ENCODE measurements at regions not wholly inside any gene's neighbourhood (a gene's known extent, or its start where the extent isn't known, plus 50 kb on each side); places are given as distances from the start of the nearest gene placed in this dataset.

GRCh38 chr15:70507772-70508371, 255.5 kb downstream of the UACA start:
- H3K27me3 Mint-ChIP-seq (ENCODE audit: unreplicated experiment) = peaks cover 8% of the 10 kb centered on the region
- H3K4me3 Mint-ChIP-seq (ENCODE audit: unreplicated experiment) = no peak overlapping the region
- no peak overlapping the region for H3K27ac Mint-ChIP-seq (ENCODE audit: unreplicated experiment)
- H3K4me1 Mint-ChIP-seq (ENCODE audit: low read depth, unreplicated experiment) = peaks cover 18% of the 10 kb centered on the region
- no peak for DNase-seq
- no peak for TF ChIP-seq CTCF (IDR thresholded peaks at IDR 0.05; ENCODE audit: partially characterized antibody, unreplicated experiment)
- H3K36me3 Mint-ChIP-seq (ENCODE audit: unreplicated experiment) = peaks cover 17% of the 10 kb centered on the region
- peaks cover 10% of the 10 kb centered on the region for H3K9me3 Mint-ChIP-seq (ENCODE audit: unreplicated experiment)

DNA sequence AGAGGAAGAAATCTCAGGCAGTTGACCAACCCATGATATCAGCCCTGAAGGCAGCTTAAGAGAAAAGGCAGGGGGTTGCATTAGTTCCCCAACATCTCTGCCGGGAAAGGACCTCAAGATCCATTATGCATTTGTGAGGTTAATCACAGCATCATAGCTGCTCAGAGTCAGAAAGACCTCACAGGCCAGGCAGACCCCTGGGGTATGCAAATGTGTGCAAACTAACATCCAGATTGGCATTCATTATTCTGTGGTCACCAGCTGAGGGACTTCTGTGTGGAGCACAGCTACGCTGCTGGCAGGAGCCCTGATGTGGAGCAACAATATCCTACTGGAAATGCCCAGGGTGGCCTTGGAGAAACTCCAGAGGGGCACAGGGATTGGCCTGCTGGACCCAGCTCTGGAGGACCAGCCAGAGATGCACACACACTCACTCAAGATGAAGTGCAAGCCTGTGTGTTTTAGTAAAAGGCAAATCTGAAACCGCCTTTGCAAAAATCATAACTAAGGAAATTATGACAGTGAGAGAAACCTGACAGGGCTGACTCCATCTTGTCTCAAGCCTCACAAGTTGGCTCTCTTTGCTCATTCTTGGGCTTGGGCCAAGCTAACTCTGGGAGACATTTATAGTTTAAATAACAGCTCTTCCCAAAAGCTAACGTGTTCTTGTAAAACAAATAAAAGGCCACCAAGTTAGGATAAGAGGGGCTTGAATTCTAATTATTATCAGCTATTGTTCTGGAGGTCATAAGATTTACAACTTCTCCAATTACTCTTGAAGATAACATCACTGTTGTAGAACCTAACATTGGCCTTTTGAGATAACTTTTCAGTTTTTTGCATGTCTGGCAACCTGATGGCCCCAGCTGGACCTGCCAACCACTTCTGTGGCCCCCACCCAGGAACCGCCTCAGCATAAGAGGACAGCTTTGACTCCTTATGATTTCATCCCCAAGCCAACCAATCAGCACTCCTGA, 257.1 kb downstream of the UACA start:
- Mint-ChIP-seq H3K4me1 (ENCODE audit: low read depth, unreplicated experiment) (peaks cover 22% of the 10 kb centered on the region), H3K4me3 (ENCODE audit: unreplicated experiment) (no peak overlapping the region), H3K27ac (ENCODE audit: unreplicated experiment) (no peak overlapping the region), H3K36me3 (ENCODE audit: unreplicated experiment) (peaks cover 9% of the 10 kb centered on the region), H3K9me3 (ENCODE audit: unreplicated experiment) (peaks cover 12% of the 10 kb centered on the region), H3K27me3 (ENCODE audit: unreplicated experiment) (peaks cover 10% of the 10 kb centered on the region)
- TF ChIP-seq CTCF (IDR thresholded peaks at IDR 0.05; ENCODE audit: partially characterized antibody, unreplicated experiment) = no peak
- DNase-seq = peak; percentile 43

- no peak for TF ChIP-seq CTCF (IDR thresholded peaks at IDR 0.05; ENCODE audit: partially characterized antibody, unreplicated experiment)
- Mint-ChIP-seq H3K27ac (ENCODE audit: unreplicated experiment) (peak overlapping the region; percentile 31), H3K27me3 (ENCODE audit: unreplicated experiment) (peaks cover 10% of the 10 kb centered on the region), H3K4me3 (ENCODE audit: unreplicated experiment) (no peak overlapping the region), H3K36me3 (ENCODE audit: unreplicated experiment) (peaks cover 6% of the 10 kb centered on the region), H3K9me3 (ENCODE audit: unreplicated experiment) (peaks cover 10% of the 10 kb centered on the region), H3K4me1 (ENCODE audit: low read depth, unreplicated experiment) (peaks cover 22% of the 10 kb centered on the region)
- no peak for DNase-seq
Measured at GRCh38 chr15:70505411-70505919, 257.9 kb downstream of the UACA start.

DNA sequence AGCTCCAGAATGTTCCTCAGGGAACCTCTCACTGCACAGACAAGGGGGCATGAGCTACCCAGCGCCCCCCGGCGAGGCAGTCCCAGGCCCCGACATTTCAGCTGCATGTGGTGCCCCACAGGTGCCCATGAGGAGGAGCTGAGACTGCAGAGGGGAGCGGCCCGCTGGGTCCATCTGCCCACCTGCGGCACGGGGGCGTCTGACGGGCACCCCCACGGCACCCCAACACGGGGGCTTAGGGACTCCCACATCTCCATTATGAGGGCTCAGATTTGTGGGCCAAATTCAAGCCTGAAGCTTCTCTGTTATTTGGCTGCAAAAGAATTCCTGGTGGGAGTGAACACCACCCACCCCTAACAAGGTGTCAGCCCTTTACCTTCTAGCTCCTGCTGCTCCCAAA, 258.4 kb downstream of the UACA start:
- H3K27ac Mint-ChIP-seq (ENCODE audit: unreplicated experiment) = no peak overlapping the region
- H3K36me3 Mint-ChIP-seq (ENCODE audit: unreplicated experiment) = peaks cover 1% of the 10 kb centered on the region
- H3K9me3 Mint-ChIP-seq (ENCODE audit: unreplicated experiment) = peaks cover 7% of the 10 kb centered on the region
- no peak for TF ChIP-seq CTCF (IDR thresholded peaks at IDR 0.05; ENCODE audit: partially characterized antibody, unreplicated experiment)
- peaks cover 10% of the 10 kb centered on the region for H3K27me3 Mint-ChIP-seq (ENCODE audit: unreplicated experiment)
- peaks cover 22% of the 10 kb centered on the region for H3K4me1 Mint-ChIP-seq (ENCODE audit: low read depth, unreplicated experiment)
- no peak overlapping the region for H3K4me3 Mint-ChIP-seq (ENCODE audit: unreplicated experiment)
- no peak for DNase-seq
